K562 (cell line): ENCODE measurements at regions not wholly inside any gene's neighbourhood (a gene's known extent, or its start where the extent isn't known, plus 50 kb on each side); places are given as distances from the start of the nearest gene placed in this dataset.

ENCODE experiments used
- ATAC-seq: fragments of 200-7000 bp; cut with Tn5 transposase; 3 replicates; pipeline ENCODE4 v1.9.1; 2020; ENCODE audit warnings: moderate library complexity
- BruUV-seq: library from RNA; stranded (reverse); fragments of 400-500 nt; replicated peaks from 2 replicates; lab custom pipeline; 2021; lab: Mats Ljungman, UMichigan
- CTCF ChIA-PET: fragments of 300-600 bp; formaldehyde crosslinking; extraction: SDS; loops from one replicate; lab custom pipeline; 2021; ENCODE audit warnings: low intra/inter-chr PET ratio; lab: Yijun Ruan, JAX
- POLR2A ChIA-PET: fragments of 300-600, 350-650 bp; sonication (Branson Sonifier 250); formaldehyde crosslinking; extraction: SDS; loops from one replicate; lab custom pipeline; 2021; ENCODE audit warnings: antibody characterized with exemption, inconsistent platforms; lab: Yijun Ruan, JAX
- DNase-seq, 4 experiments: peaks; one replicate each; pipeline versions ENCODE4 v3.0.0 to v3.0.0-alpha.2; 2011 to 2018; ENCODE audit warnings: low spot score in 3 of 4, mixed read lengths in 3 of 4; ENCODE audit errors: extremely low read depth in 1 of 4
- FAIRE-seq: peaks from 2 replicates; lab custom pipeline; 2011; peaks lifted over from hg19 to GRCh38; lab: Jason Lieb, UNC
- H2AFZ ChIP-seq: 2 replicates; pipeline ENCODE4 v1.6.0; 2011; ENCODE audit warnings: low read depth, low read length, control low read depth, inconsistent platforms
- H3K27ac ChIP-seq: fragments of 200-600 bp; 3 replicates; pipeline ENCODE4 v1.8.0; 2011; ENCODE audit warnings: low read depth, mild to moderate bottlenecking, control low read depth, inconsistent platforms, low read length, moderate library complexity, mixed read lengths; ENCODE audit errors: extremely low read depth
- H3K27me3 ChIP-seq, 2 experiments: fragments of 300-600 bp in 1 of 2; 2 replicates in 1 of 2; 3 replicates in 1 of 2; pipeline versions ENCODE4 v1.6.0 to v1.8.0; 2011; ENCODE audit warnings: inconsistent platforms in 2 of 2, low read length in 2 of 2, mild to moderate bottlenecking in 1 of 2, mixed read lengths in 1 of 2, moderate library complexity in 1 of 2; ENCODE audit not compliant: control insufficient read depth in 2 of 2, insufficient read depth in 2 of 2
- H3K36me3 ChIP-seq: fragments of 300-600 bp; 3 replicates; pipeline ENCODE4 v1.8.0; 2011; ENCODE audit warnings: mild to moderate bottlenecking, low read length, inconsistent platforms; ENCODE audit not compliant: control insufficient read depth, insufficient read depth
- H3K4me1 ChIP-seq, 2 experiments: fragments of 200-600 bp in 1 of 2; replicated peaks in 1 of 2; 2 replicates in 1 of 2; 3 replicates in 1 of 2; pipeline versions ENCODE4 v1.5.1 to v1.8.0; 2011; ENCODE audit warnings: inconsistent platforms in 2 of 2, low read length in 2 of 2, mild to moderate bottlenecking in 1 of 2, mixed read lengths in 1 of 2, moderate library complexity in 1 of 2; ENCODE audit not compliant: control insufficient read depth in 2 of 2, insufficient read depth in 2 of 2
- H3K4me2 ChIP-seq: 2 replicates; pipeline ENCODE4 v1.6.1; 2011; ENCODE audit warnings: low read length, control low read depth, inconsistent platforms, mixed read lengths; ENCODE audit not compliant: insufficient read depth
- H3K4me3 ChIP-seq: fragments of 200-600 bp; sonication (generic), shearing (Covaris generic); 2 replicates; pipeline ENCODE4 v1.5.1; 2016; ENCODE audit warnings: control low read depth, inconsistent platforms
- H3K79me2 ChIP-seq: fragments of 200-600 bp; 3 replicates; pipeline ENCODE4 v1.8.0; 2011; ENCODE audit warnings: low read length, inconsistent platforms; ENCODE audit not compliant: control insufficient read depth, insufficient read depth
- H3K9ac ChIP-seq, 2 experiments: 2 replicates each; pipeline versions ENCODE4 v1.6.0 to v1.6.1; 2011; ENCODE audit warnings: low read depth in 2 of 2, low read length in 2 of 2, control low read depth in 1 of 2, inconsistent platforms in 1 of 2, mild to moderate bottlenecking in 1 of 2, mixed read lengths in 1 of 2; ENCODE audit not compliant: insufficient read depth in 1 of 2
- H3K9me1 ChIP-seq: one replicate; pipeline ENCODE4 v1.6.0; 2011; ENCODE audit warnings: inconsistent platforms, mild to moderate bottlenecking, low read length, moderate library complexity; ENCODE audit not compliant: control insufficient read depth, insufficient read depth
- H3K9me3 ChIP-seq: replicated peaks from 2 replicates; pipeline ENCODE4 v1.5.1; 2011; ENCODE audit warnings: low read depth, low read length, inconsistent platforms; ENCODE audit not compliant: control insufficient read depth, insufficient read depth
- H4K20me1 ChIP-seq: replicated peaks from 2 replicates; pipeline ENCODE4 v1.6.1; 2011; ENCODE audit warnings: low read length, inconsistent platforms, mixed read lengths; ENCODE audit not compliant: control insufficient read depth, insufficient read depth
- DEAF1 ChIP-seq: fragments of 450-650 bp; formaldehyde crosslinking; IDR thresholded peaks from 2 replicates; pipeline ENCODE4 v1.4.0; 2020; ENCODE audit warnings: mild to moderate bottlenecking, moderate library complexity
- POLR2B ChIP-seq: fragments of 450-650 bp; IDR thresholded peaks from 2 replicates; pipeline ENCODE4 v1.6.1; 2018; ENCODE audit warnings: low read depth; ENCODE audit not compliant: partially characterized antibody
- SMARCB1 ChIP-seq: IDR thresholded peaks from 2 replicates; pipeline ENCODE4 v1.6.1; 2011; ENCODE audit warnings: improper control_type of control experiment, low read depth; ENCODE audit not compliant: insufficient read length
- WGBS: fragments of 100-300 bp; shearing (Covaris generic); methylation state at CpG from one replicate; pipeline ENCODE4 v1.1.6; 2016; ENCODE audit warnings: low coverage, mixed read lengths; ENCODE audit not compliant: insufficient coverage; ENCODE audit errors: missing lambda C conversion rate; 5-methylcytosine and 5-hydroxymethylcytosine counted together
- in situ Hi-C: fragments of 300-500 bp; cut with MboI; formaldehyde crosslinking; loops from 4 replicates; pipeline ENCODE4 v1.15.0; 2018; ENCODE audit warnings: inconsistent platforms, mixed read lengths
- intact Hi-C: fragments of 100-400 bp; cut with micrococcal nuclease; formaldehyde crosslinking; loops from 2 replicates; pipeline ENCODE4 v1.14.2; 2022
- TF ChIP-seq, protein P1 (sequence below): sonication (generic); formaldehyde crosslinking; IDR thresholded peaks from 2 replicates; pipeline ENCODE4 v1.8.0; 2022; ENCODE audit warnings: missing genetic modification reagents, mild to moderate bottlenecking, borderline replicate concordance

- no peaks in the 10 kb centered on the region for H3K9me1 ChIP-seq
- ChIA-PET POLR2A (interaction anchor here (2.1 kb wide), 1 partner anchor 14 kb away, joined by 7 read pairs; no protein-coding TSS in a partner anchor), CTCF (no interaction called here)
- no peaks in the 10 kb centered on the region for H3K4me1 ChIP-seq
- DNase-seq, result no peak
- no peaks in the 10 kb centered on the region for H4K20me1 ChIP-seq
- no peak overlapping the region for H3K9ac ChIP-seq
- H3K27ac ChIP-seq, result no peak overlapping the region
- intact Hi-C loops, result no loop called here
- H3K4me3 ChIP-seq, result no peak overlapping the region
- FAIRE-seq, result no peak
- no peak overlapping the region for H2AFZ ChIP-seq
- H3K9me3 ChIP-seq, result no peaks in the 10 kb centered on the region
- no TSS peak for BruUV-seq
- no peaks in the 10 kb centered on the region for H3K79me2 ChIP-seq
- in situ Hi-C loops, result no loop called here
- no peaks in the 10 kb centered on the region for H3K36me3 ChIP-seq
- no peak overlapping the region for H3K4me2 ChIP-seq
- no peaks in the 10 kb centered on the region for H3K27me3 ChIP-seq
- WGBS, result 0% methylated on average over 6 of the region's 7 CpGs
- no peak for ATAC-seq
- TF ChIP-seq POLR2B (no peak), DEAF1 (CRISPR knock-in tag) (no peak), SMARCB1 (no peak)
- TF ChIP-seq, protein P1, sequence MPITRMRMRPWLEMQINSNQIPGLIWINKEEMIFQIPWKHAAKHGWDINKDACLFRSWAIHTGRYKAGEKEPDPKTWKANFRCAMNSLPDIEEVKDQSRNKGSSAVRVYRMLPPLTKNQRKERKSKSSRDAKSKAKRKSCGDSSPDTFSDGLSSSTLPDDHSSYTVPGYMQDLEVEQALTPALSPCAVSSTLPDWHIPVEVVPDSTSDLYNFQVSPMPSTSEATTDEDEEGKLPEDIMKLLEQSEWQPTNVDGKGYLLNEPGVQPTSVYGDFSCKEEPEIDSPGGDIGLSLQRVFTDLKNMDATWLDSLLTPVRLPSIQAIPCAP (CRISPR knock-in tag), result no peak
These were observed 255.8 kb upstream of the SLC14A2 start for GRCh38 chr18:45359275-45360009.
